HCT116 (cell line): ENCODE measurements at regions not wholly inside any gene's neighbourhood (a gene's known extent, or its start where the extent isn't known, plus 50 kb on each side); places are given as distances from the start of the nearest gene placed in this dataset.

Source experiments
- ATAC-seq: fragments of 200-7000 bp; cut with Tn5 transposase; 2 replicates; pipeline ENCODE4 v1.9.1; 2020; ENCODE audit warnings: mild to moderate bottlenecking, moderate library complexity
- BruUV-seq: library from RNA; stranded (reverse); fragments of 400-500 nt; replicated peaks from 2 replicates; lab custom pipeline; 2021; lab: Mats Ljungman, UMichigan
- CTCF ChIA-PET: fragments of 300-600 bp; sonication (Branson Sonifier 250); formaldehyde crosslinking; loops from one replicate; lab custom pipeline; 2021; ENCODE audit warnings: antibody characterized with exemption; lab: Charles Lee
- POLR2A ChIA-PET: fragments of 300-600, 350-600 bp; sonication (Branson Sonifier 250); formaldehyde crosslinking; loops from one replicate; lab custom pipeline; 2021; ENCODE audit warnings: antibody characterized with exemption; lab: Charles Lee
- RAD21 ChIA-PET, 2 experiments: fragments of 300-600 bp; sonication (Branson Sonifier 250); formaldehyde crosslinking; loops; one replicate each; lab custom pipeline; 2023; ENCODE audit warnings: low total read pairs in 2 of 2; ENCODE audit not compliant: uncharacterized antibody in 2 of 2, unreplicated experiment in 2 of 2, low non-redundant PET in 1 of 2; lab: Charles Lee
- DNase-seq: peaks from one replicate; pipeline ENCODE4 v3.0.0-alpha.2; 2010; ENCODE audit warnings: low read depth, low spot score
- H2AFZ ChIP-seq: fragments of 200-600 bp; shearing (Covaris generic), sonication (generic); 2 replicates; pipeline ENCODE4 v1.6.1; 2017; ENCODE audit warnings: low read depth, mixed run types, mixed read lengths, antibody characterized with exemption, low read length; ENCODE audit not compliant: poor library complexity, severe bottlenecking
- H3K27ac ChIP-seq: 2 replicates; pipeline ENCODE4 v1.5.1; 2012; ENCODE audit warnings: low read depth, low read length
- H3K27me3 ChIP-seq: fragments of 200-600 bp; sonication (generic); 2 replicates; pipeline ENCODE4 v1.6.1; 2016; ENCODE audit warnings: mixed run types, low read length, mixed read lengths; ENCODE audit not compliant: insufficient read depth
- H3K36me3 ChIP-seq, 2 experiments: fragments of 200-500 bp in 1 of 2; fragments of 200-600 bp in 1 of 2; sonication (Bioruptor generic) in 1 of 2; sonication (generic) in 1 of 2; 2 replicates each; pipeline versions ENCODE4 v1.5.1 to v1.6.1; 2014 to 2016; ENCODE audit warnings: low read length in 2 of 2, inconsistent platforms in 1 of 2, mixed read lengths in 1 of 2, mixed run types in 1 of 2; ENCODE audit not compliant: insufficient read depth in 2 of 2, control insufficient read depth in 1 of 2
- H3K4me1 ChIP-seq, 2 experiments: fragments of 200-600 bp in 1 of 2; sonication (generic) in 1 of 2; 2 replicates each; pipeline versions ENCODE4 v1.5.1 to v1.6.1; 2012 to 2017; ENCODE audit warnings: low read length in 2 of 2, inconsistent platforms in 1 of 2, mild to moderate bottlenecking in 1 of 2, mixed read lengths in 1 of 2, mixed run types in 1 of 2, moderate library complexity in 1 of 2; ENCODE audit not compliant: insufficient read depth in 2 of 2, control insufficient read depth in 1 of 2
- H3K4me2 ChIP-seq: fragments of 200-600 bp; sonication (generic); 2 replicates; pipeline ENCODE4 v1.6.1; 2017; ENCODE audit warnings: mixed run types, low read length, mixed read lengths
- H3K4me3 ChIP-seq, 2 experiments: fragments of 200-600 bp in 1 of 2; sonication (generic) in 1 of 2; replicated peaks in 1 of 2; 2 replicates each; pipeline ENCODE4 v1.5.1; 2011 to 2016; ENCODE audit warnings: low read length in 2 of 2, control low read depth in 1 of 2, low read depth in 1 of 2, mild to moderate bottlenecking in 1 of 2, mixed read lengths in 1 of 2, mixed run types in 1 of 2
- H3K79me2 ChIP-seq: fragments of 200-600 bp; sonication (generic); 2 replicates; pipeline ENCODE4 v1.6.1; 2017; ENCODE audit warnings: mild to moderate bottlenecking, mixed run types, low read length, moderate library complexity, mixed read lengths; ENCODE audit not compliant: insufficient read depth
- H3K9ac ChIP-seq: fragments of 200-600 bp; sonication (generic); 2 replicates; pipeline ENCODE4 v1.6.1; 2016; ENCODE audit warnings: low read length, mixed read lengths
- H3K9me2 ChIP-seq: fragments of 200-600 bp; sonication (generic), shearing (Covaris generic); 2 replicates; pipeline ENCODE4 v1.6.1; 2017; ENCODE audit warnings: mixed run types, mild to moderate bottlenecking, moderate library complexity; ENCODE audit not compliant: insufficient read depth
- H3K9me3 ChIP-seq, 2 experiments: fragments of 200-500 bp in 1 of 2; fragments of 200-600 bp in 1 of 2; sonication (Bioruptor generic) in 1 of 2; sonication (generic) in 1 of 2; 2 replicates each; pipeline ENCODE4 v1.6.1; 2014 to 2017; ENCODE audit warnings: low read length in 2 of 2, mixed read lengths in 2 of 2, inconsistent platforms in 1 of 2, low read depth in 1 of 2, mild to moderate bottlenecking in 1 of 2, mixed run types in 1 of 2, moderate library complexity in 1 of 2; ENCODE audit not compliant: control insufficient read depth in 1 of 2, insufficient read depth in 1 of 2
- H4K20me1 ChIP-seq: fragments of 200-600 bp; sonication (generic), shearing (Covaris generic); 2 replicates; pipeline ENCODE4 v1.6.1; 2017; ENCODE audit warnings: mixed run types, mild to moderate bottlenecking, moderate library complexity; ENCODE audit not compliant: insufficient read depth
- CBX3 ChIP-seq: IDR thresholded peaks from 2 replicates; pipeline ENCODE4 v1.6.1; 2012; ENCODE audit warnings: low read depth
- EGR1 ChIP-seq: IDR thresholded peaks from 2 replicates; pipeline ENCODE4 v1.6.1; 2012; ENCODE audit warnings: low read depth
- ELF1 ChIP-seq: IDR thresholded peaks from 2 replicates; pipeline ENCODE4 v1.6.1; 2012; ENCODE audit warnings: low read depth, borderline replicate concordance
- EZH2 ChIP-seq: fragments of 200-600 bp; sonication (generic); IDR thresholded peaks from 2 replicates; pipeline ENCODE4 v1.6.1; 2017; ENCODE audit warnings: antibody characterized with exemption, mixed run types
- EZH2phosphoT487 ChIP-seq: fragments of 200-600 bp; IDR thresholded peaks from 2 replicates; pipeline ENCODE4 v1.6.1; 2018; ENCODE audit warnings: antibody characterized with exemption, borderline replicate concordance
- JUND ChIP-seq: IDR thresholded peaks from 2 replicates; pipeline ENCODE4 v1.6.1; 2012
- MAX ChIP-seq: IDR thresholded peaks from 2 replicates; pipeline ENCODE4 v1.6.1; 2012
- POLR2AphosphoS5 ChIP-seq: IDR thresholded peaks from 2 replicates; pipeline ENCODE4 v1.6.1; 2011; ENCODE audit warnings: mild to moderate bottlenecking, low read depth, low read length, moderate library complexity
- REST ChIP-seq: IDR thresholded peaks from 2 replicates; pipeline ENCODE4 v1.6.1; 2012; ENCODE audit warnings: low read depth
- TCF7L2 ChIP-seq: IDR thresholded peaks from 2 replicates; pipeline ENCODE4 v1.7.0; 2011; ENCODE audit warnings: borderline replicate concordance, inconsistent platforms; ENCODE audit not compliant: insufficient read depth, insufficient read length; ENCODE audit errors: extremely low read depth
- YY1 ChIP-seq: IDR thresholded peaks from 2 replicates; pipeline ENCODE4 v1.6.1; 2011; ENCODE audit warnings: low read length, low read depth, moderate library complexity, mild to moderate bottlenecking; ENCODE audit not compliant: insufficient replicate concordance; ENCODE audit errors: extremely low read depth
- ZBTB33 ChIP-seq: IDR thresholded peaks from 2 replicates; pipeline ENCODE4 v1.6.1; 2011; ENCODE audit warnings: mild to moderate bottlenecking, low read length, moderate library complexity; ENCODE audit not compliant: insufficient replicate concordance; ENCODE audit errors: extremely low read depth
- ZNF274 ChIP-seq: fragments of 200-500 bp; sonication (Bioruptor generic); IDR thresholded peaks from 2 replicates; pipeline ENCODE4 v1.6.1; 2014; ENCODE audit warnings: mild to moderate bottlenecking, low read depth, low read length, inconsistent platforms
- intact Hi-C: fragments of 100-400 bp; cut with micrococcal nuclease; formaldehyde crosslinking; loops from 2 replicates; pipeline ENCODE4 v1.10.0; 2022
- TF ChIP-seq, protein P1 (sequence below), 3 experiments: fragments of 200-600 bp in 1 of 3; sonication (generic) in 1 of 3; IDR thresholded peaks in 2 of 3; conservative IDR thresholded peaks in 1 of 3; 2 replicates each; pipeline ENCODE4 v1.5.1; 2012 to 2017; ENCODE audit warnings: low read depth in 2 of 3, low read length in 2 of 3, antibody characterized with exemption in 1 of 3, borderline replicate concordance in 1 of 3, control low read depth in 1 of 3, mild to moderate bottlenecking in 1 of 3, mixed read lengths in 1 of 3, mixed run types in 1 of 3, moderate library complexity in 1 of 3; ENCODE audit not compliant: insufficient read depth in 1 of 3

GRCh38 chr3:36142746-36143145 lies 237.6 kb upstream of the STAC start (continued):
- TF ChIP-seq EGR1, result no peak
- TF ChIP-seq ELF1, result no peak
- TF ChIP-seq JUND, result no peak
- no peak for TF ChIP-seq ZBTB33
- no peak for TF ChIP-seq MAX

DNA sequence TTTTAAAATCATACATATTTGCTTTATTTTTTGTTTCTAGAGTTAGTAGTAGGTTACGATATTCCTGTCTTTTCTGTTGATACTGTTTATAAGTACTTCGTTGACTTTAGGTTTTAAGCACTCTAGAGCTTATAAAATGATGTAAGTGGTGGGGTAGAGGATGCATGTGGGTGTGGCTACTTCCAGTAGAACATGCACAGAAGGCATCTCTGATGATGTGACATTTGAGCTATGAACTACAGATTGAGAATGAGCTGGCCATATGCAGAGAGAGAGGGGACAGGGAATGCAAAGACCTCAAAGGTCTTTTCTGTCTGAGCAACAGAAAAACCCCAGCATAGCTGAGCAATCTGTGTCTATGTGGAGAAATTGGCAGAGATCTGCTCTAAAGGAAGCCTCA lies 233.9 kb upstream of the STAC start:
- Histone ChIP-seq H3K27ac (no peak overlapping the region), H3K27me3 (no peaks in the 10 kb centered on the region), H3K4me3 (no peak overlapping the region), H3K9me2 (no peaks in the 10 kb centered on the region), H4K20me1 (no peaks in the 10 kb centered on the region), H3K9me3 (no peaks in the 10 kb centered on the region), H3K4me1 (no peaks in the 10 kb centered on the region), H3K79me2 (no peaks in the 10 kb centered on the region), H3K4me2 (no peak overlapping the region), H3K9ac (no peak overlapping the region), H2AFZ (no peak overlapping the region), H3K36me3 (no peaks in the 10 kb centered on the region)
- no peak for ATAC-seq
- TF ChIP-seq EZH2phosphoT487 (no peak), REST (no peak), CBX3 (no peak), YY1 (no peak), ZNF274 (no peak), TCF7L2 (no peak), EZH2 (no peak), POLR2AphosphoS5 (no peak)
- TF ChIP-seq, protein P1, sequence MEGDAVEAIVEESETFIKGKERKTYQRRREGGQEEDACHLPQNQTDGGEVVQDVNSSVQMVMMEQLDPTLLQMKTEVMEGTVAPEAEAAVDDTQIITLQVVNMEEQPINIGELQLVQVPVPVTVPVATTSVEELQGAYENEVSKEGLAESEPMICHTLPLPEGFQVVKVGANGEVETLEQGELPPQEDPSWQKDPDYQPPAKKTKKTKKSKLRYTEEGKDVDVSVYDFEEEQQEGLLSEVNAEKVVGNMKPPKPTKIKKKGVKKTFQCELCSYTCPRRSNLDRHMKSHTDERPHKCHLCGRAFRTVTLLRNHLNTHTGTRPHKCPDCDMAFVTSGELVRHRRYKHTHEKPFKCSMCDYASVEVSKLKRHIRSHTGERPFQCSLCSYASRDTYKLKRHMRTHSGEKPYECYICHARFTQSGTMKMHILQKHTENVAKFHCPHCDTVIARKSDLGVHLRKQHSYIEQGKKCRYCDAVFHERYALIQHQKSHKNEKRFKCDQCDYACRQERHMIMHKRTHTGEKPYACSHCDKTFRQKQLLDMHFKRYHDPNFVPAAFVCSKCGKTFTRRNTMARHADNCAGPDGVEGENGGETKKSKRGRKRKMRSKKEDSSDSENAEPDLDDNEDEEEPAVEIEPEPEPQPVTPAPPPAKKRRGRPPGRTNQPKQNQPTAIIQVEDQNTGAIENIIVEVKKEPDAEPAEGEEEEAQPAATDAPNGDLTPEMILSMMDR (IDR thresholded peaks at IDR 0.05 in 2 of 3, conservative IDR thresholded peaks at IDR 0.05 in 1 of 3; ENCODE audit: borderline replicate concordance in 1 of 3, insufficient read depth in 1 of 3, low read depth in 2 of 3, low read length in 2 of 3), result no peak
- ChIA-PET POLR2A (no interaction called here), CTCF (no interaction called here), RAD21 (no interaction called here)
- DNase-seq, result no peak
- intact Hi-C loops, result no loop called here
- no TSS peak for BruUV-seq
